DOHH2 (cell line): ENCODE measurements at regions not wholly inside any gene's neighbourhood (a gene's known extent, or its start where the extent isn't known, plus 50 kb on each side); places are given as distances from the start of the nearest gene placed in this dataset.

Experiments used
- H3F3A ChIP-seq: fragments of 200-600 bp; sonication (generic), shearing (Covaris generic); 2 replicates; pipeline ENCODE4 v1.6.0; 2016; ENCODE audit warnings: antibody characterized with exemption, mild to moderate bottlenecking; ENCODE audit not compliant: control insufficient read depth, insufficient read depth
- H3K27ac ChIP-seq: fragments of 200-600 bp; sonication (generic); 2 replicates; pipeline ENCODE4 v1.5.1; 2014; ENCODE audit warnings: low read depth, mild to moderate bottlenecking, low read length, moderate library complexity
- H3K27me3 ChIP-seq: fragments of 200-600 bp; sonication (generic); 2 replicates; pipeline ENCODE4 v1.6.1; 2014; ENCODE audit warnings: mild to moderate bottlenecking, low read length, mixed read lengths; ENCODE audit not compliant: control insufficient read depth
- H3K36me3 ChIP-seq: fragments of 200-600 bp; sonication (generic); 2 replicates; pipeline ENCODE4 v1.6.1; 2014; ENCODE audit warnings: mild to moderate bottlenecking, low read length, moderate library complexity, mixed read lengths; ENCODE audit not compliant: control insufficient read depth
- H3K4me1 ChIP-seq: fragments of 200-600 bp; sonication (generic); 2 replicates; pipeline ENCODE4 v1.6.1; 2014; ENCODE audit warnings: mild to moderate bottlenecking, low read length, mixed read lengths; ENCODE audit not compliant: control insufficient read depth
- H3K4me2 ChIP-seq: fragments of 200-600 bp; sonication (generic); 2 replicates; pipeline ENCODE4 v1.6.0; 2014; ENCODE audit warnings: mild to moderate bottlenecking, low read length, moderate library complexity
- H3K4me3 ChIP-seq: fragments of 200-600 bp; sonication (generic); 2 replicates; pipeline ENCODE4 v1.5.1; 2014; ENCODE audit warnings: mild to moderate bottlenecking, low read length, mixed read lengths
- H3K79me2 ChIP-seq: fragments of 200-600 bp; sonication (generic); 2 replicates; pipeline ENCODE4 v1.6.1; 2014; ENCODE audit warnings: mild to moderate bottlenecking, low read length, mixed read lengths; ENCODE audit not compliant: control insufficient read depth
- H3K9me2 ChIP-seq: fragments of 200-600 bp; sonication (generic); replicated peaks from 2 replicates; pipeline ENCODE4 v1.6.1; 2014; ENCODE audit warnings: mild to moderate bottlenecking, low read length, mixed read lengths; ENCODE audit not compliant: control insufficient read depth
- H3K9me3 ChIP-seq: fragments of 200-600 bp; sonication (generic); 2 replicates; pipeline ENCODE4 v1.6.1; 2014; ENCODE audit warnings: antibody characterized with exemption, low read length, mixed read lengths; ENCODE audit not compliant: control insufficient read depth, insufficient read depth
- H4K20me1 ChIP-seq: fragments of 200-600 bp; sonication (generic); 2 replicates; pipeline ENCODE4 v1.6.0; 2014; ENCODE audit warnings: low read depth, mild to moderate bottlenecking, antibody characterized with exemption, low read length, moderate library complexity; ENCODE audit not compliant: control insufficient read depth, insufficient read depth
- EZH2phosphoT487 ChIP-seq: fragments of 200-600 bp; sonication (generic); IDR thresholded peaks from 2 replicates; pipeline ENCODE4 v1.6.1; 2017; ENCODE audit warnings: borderline replicate concordance, mild to moderate bottlenecking, antibody characterized with exemption, low read length, moderate library complexity, mixed read lengths
- TF ChIP-seq, protein P1 (sequence below): fragments of 200-600 bp; sonication (generic); IDR thresholded peaks from one replicate; pipeline ENCODE4 v1.5.1; 2014; ENCODE audit warnings: antibody characterized with exemption, mild to moderate bottlenecking, low read depth, low read length; ENCODE audit not compliant: poor library complexity, severe bottlenecking

GRCh38 chr1:208551633-208552320, 307.6 kb upstream of the PLXNA2 start:
- Histone ChIP-seq H3K36me3 (no peaks in the 10 kb centered on the region), H3F3A (no peaks in the 10 kb centered on the region), H3K9me3 (no peaks in the 10 kb centered on the region), H3K79me2 (no peaks in the 10 kb centered on the region), H3K27me3 (no peaks in the 10 kb centered on the region), H3K27ac (no peak overlapping the region), H4K20me1 (no peaks in the 10 kb centered on the region), H3K4me1 (no peaks in the 10 kb centered on the region), H3K4me3 (no peak overlapping the region), H3K4me2 (no peak overlapping the region), H3K9me2 (no peaks in the 10 kb centered on the region)
- no peak for TF ChIP-seq EZH2phosphoT487
- TF ChIP-seq, protein P1, sequence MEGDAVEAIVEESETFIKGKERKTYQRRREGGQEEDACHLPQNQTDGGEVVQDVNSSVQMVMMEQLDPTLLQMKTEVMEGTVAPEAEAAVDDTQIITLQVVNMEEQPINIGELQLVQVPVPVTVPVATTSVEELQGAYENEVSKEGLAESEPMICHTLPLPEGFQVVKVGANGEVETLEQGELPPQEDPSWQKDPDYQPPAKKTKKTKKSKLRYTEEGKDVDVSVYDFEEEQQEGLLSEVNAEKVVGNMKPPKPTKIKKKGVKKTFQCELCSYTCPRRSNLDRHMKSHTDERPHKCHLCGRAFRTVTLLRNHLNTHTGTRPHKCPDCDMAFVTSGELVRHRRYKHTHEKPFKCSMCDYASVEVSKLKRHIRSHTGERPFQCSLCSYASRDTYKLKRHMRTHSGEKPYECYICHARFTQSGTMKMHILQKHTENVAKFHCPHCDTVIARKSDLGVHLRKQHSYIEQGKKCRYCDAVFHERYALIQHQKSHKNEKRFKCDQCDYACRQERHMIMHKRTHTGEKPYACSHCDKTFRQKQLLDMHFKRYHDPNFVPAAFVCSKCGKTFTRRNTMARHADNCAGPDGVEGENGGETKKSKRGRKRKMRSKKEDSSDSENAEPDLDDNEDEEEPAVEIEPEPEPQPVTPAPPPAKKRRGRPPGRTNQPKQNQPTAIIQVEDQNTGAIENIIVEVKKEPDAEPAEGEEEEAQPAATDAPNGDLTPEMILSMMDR = no peak

DNA sequence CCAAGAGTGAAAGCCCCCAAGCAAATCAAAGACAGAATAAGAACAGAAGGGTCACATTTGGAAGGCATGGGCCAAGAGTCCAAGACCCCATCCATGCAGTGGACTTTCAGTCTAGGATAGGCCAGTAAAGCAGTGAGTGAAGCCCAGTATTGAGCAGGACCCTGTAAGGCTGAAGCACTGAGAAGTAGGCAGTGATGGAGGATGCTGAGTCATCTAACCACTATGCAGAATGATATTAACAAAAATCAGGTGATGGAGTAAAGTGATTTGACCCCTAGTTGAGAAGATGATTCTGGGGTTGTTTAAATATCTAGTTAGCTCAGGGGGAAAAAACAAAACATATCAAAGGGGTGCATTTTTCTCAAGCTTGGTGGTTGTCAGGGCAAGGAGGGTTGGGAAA, 308.7 kb upstream of the PLXNA2 start:
- H3K4me1 ChIP-seq = no peaks in the 10 kb centered on the region
- TF ChIP-seq, protein P1 = no peak
- TF ChIP-seq EZH2phosphoT487 = no peak
- no peaks in the 10 kb centered on the region for H3K27me3 ChIP-seq
- H3K9me2 ChIP-seq = no peaks in the 10 kb centered on the region
- H3K4me3 ChIP-seq = no peak overlapping the region
- no peaks in the 10 kb centered on the region for H3F3A ChIP-seq
- H4K20me1 ChIP-seq = no peaks in the 10 kb centered on the region
- H3K4me2 ChIP-seq = no peak overlapping the region
- no peaks in the 10 kb centered on the region for H3K9me3 ChIP-seq
- H3K27ac ChIP-seq = no peak overlapping the region
- H3K79me2 ChIP-seq = no peaks in the 10 kb centered on the region
- H3K36me3 ChIP-seq = no peaks in the 10 kb centered on the region

DNA sequence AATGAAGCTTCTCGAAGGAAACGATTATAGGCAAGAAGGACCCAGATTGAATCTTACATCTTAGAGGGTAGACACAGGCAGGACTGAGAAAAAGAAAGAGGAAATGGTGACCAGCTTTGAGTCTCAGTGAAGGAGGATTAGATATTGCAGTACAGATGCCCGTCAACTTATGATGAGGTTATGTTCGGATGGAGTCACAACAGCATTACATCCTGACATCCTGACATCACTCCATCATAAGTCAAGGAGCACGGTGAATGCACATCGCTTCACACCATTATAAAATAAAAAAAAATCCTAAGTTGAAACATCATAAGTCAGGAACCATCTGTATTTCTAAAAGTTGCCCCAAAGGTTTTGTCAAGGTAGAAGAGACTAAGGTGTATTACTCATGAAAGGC, 312.3 kb upstream of the PLXNA2 start:
- Histone ChIP-seq H3F3A (no peaks in the 10 kb centered on the region), H3K27ac (no peak overlapping the region), H4K20me1 (no peaks in the 10 kb centered on the region), H3K9me3 (no peaks in the 10 kb centered on the region), H3K36me3 (no peaks in the 10 kb centered on the region), H3K4me2 (no peak overlapping the region), H3K4me3 (no peak overlapping the region), H3K9me2 (no peaks in the 10 kb centered on the region), H3K27me3 (no peaks in the 10 kb centered on the region), H3K79me2 (no peaks in the 10 kb centered on the region), H3K4me1 (no peaks in the 10 kb centered on the region)
- TF ChIP-seq EZH2phosphoT487 = no peak
- TF ChIP-seq, protein P1 = no peak
